ENCODE measurements at regions not wholly inside any gene's neighbourhood (a gene's known extent, or its start where the extent isn't known, plus 50 kb on each side); places are given as distances from the start of the nearest gene placed in this dataset.

GRCh38 chr14:22715890-22716289, 50.6 kb upstream of the OXA1L start:
- Histone ChIP-seq H3K27me3 (ENCODE audit: control insufficient read depth, insufficient read depth, low read length, poor library complexity, severe bottlenecking) (peaks cover 19% of the 10 kb centered on the region), H3K4me1 (ENCODE audit: control insufficient read depth, insufficient read depth, low read length) (no peaks in the 10 kb centered on the region), H3K9ac (ENCODE audit: extremely low read depth, low read length, poor library complexity, severe bottlenecking) (no peak overlapping the region), H3K27ac (ENCODE audit: low read depth, low read length) (no peak overlapping the region), H3K4me3 (ENCODE audit: low read length) (no peak overlapping the region), H3K9me3 (ENCODE audit: control insufficient read depth, low read length) (no peaks in the 10 kb centered on the region), H3K36me3 (ENCODE audit: control insufficient read depth, insufficient read depth, low read length) (no peaks in the 10 kb centered on the region)
- Mint-ChIP-seq H3K27me3 (ENCODE audit: insufficient read depth) (peaks cover 30% of the 10 kb centered on the region), H3K4me1 (peaks cover 3% of the 10 kb centered on the region), H3K36me3 (ENCODE audit: low read depth) (no peaks in the 10 kb centered on the region), H3K27ac (no peak overlapping the region), H3K4me3 (no peak overlapping the region), H3K9me3 (no peaks in the 10 kb centered on the region)
- WGBS, 2 experiments (ENCODE audit: insufficient coverage in 1 of 2, insufficient read length in 1 of 2), result no CpG with 5 or more reads among the region's 1 CpG
- TF ChIP-seq, protein P1, sequence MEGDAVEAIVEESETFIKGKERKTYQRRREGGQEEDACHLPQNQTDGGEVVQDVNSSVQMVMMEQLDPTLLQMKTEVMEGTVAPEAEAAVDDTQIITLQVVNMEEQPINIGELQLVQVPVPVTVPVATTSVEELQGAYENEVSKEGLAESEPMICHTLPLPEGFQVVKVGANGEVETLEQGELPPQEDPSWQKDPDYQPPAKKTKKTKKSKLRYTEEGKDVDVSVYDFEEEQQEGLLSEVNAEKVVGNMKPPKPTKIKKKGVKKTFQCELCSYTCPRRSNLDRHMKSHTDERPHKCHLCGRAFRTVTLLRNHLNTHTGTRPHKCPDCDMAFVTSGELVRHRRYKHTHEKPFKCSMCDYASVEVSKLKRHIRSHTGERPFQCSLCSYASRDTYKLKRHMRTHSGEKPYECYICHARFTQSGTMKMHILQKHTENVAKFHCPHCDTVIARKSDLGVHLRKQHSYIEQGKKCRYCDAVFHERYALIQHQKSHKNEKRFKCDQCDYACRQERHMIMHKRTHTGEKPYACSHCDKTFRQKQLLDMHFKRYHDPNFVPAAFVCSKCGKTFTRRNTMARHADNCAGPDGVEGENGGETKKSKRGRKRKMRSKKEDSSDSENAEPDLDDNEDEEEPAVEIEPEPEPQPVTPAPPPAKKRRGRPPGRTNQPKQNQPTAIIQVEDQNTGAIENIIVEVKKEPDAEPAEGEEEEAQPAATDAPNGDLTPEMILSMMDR (conservative IDR thresholded peaks at IDR 0.05), result no peak
- DNase-seq, result no peak

Data from endodermal cell (in vitro differentiated cells).